Erythroblast (primary cell): ENCODE measurements at regions not wholly inside any gene's neighbourhood (a gene's known extent, or its start where the extent isn't known, plus 50 kb on each side); places are given as distances from the start of the nearest gene placed in this dataset.

ENCODE experiments used
- GATA1 ChIP-seq: IDR thresholded peaks from 2 replicates; pipeline ENCODE4 v1.6.1; 2011; ENCODE audit warnings: low read depth, mild to moderate bottlenecking, control low read depth, low read length, moderate library complexity
- POLR2A ChIP-seq: IDR thresholded peaks from 2 replicates; pipeline ENCODE4 v1.6.1; 2011; ENCODE audit warnings: mild to moderate bottlenecking, low read length

- TF ChIP-seq POLR2A (no peak), GATA1 (no peak)
Measured at GRCh38 chrX:68994135-68994890, 165.5 kb downstream of the EFNB1 start.
